Common myeloid progenitor, CD34-positive (primary cell): ENCODE measurements at regions not wholly inside any gene's neighbourhood (a gene's known extent, or its start where the extent isn't known, plus 50 kb on each side); places are given as distances from the start of the nearest gene placed in this dataset.
"Not testable (repeated sequence)": the region's sequence is repeated elsewhere in the genome, so short reads cannot be mapped to it uniquely, and the experiment has no call there.

Source experiments
- CTCF ChIA-PET: fragments of 350-600 bp; sonication (Branson Sonifier 250); formaldehyde crosslinking; loops from one replicate; lab custom pipeline; 2021; ENCODE audit warnings: antibody characterized with exemption; lab: Charles Lee
- POLR2A ChIA-PET: fragments of 350-600 bp; sonication (Branson Sonifier 250); formaldehyde crosslinking; loops from one replicate; lab custom pipeline; 2021; ENCODE audit warnings: antibody characterized with exemption; lab: Charles Lee
- DNase-seq, 3 donors: peaks; one replicate each; pipeline versions ENCODE4 v3.0.0 to v3.0.0-alpha.2; 2013
- H3K27ac ChIP-seq, 2 experiments: 1 replicate in 1 of 2; 2 replicates in 1 of 2; pipeline ENCODE4 v1.7.0; 2013; ENCODE audit warnings: inconsistent platforms in 2 of 2, low read length in 2 of 2, mild to moderate bottlenecking in 2 of 2, low read depth in 1 of 2, moderate library complexity in 1 of 2; ENCODE audit not compliant: severe bottlenecking in 2 of 2, insufficient read depth in 1 of 2, poor library complexity in 1 of 2
- H3K27me3 ChIP-seq, 5 experiments: replicated peaks in 2 of 5; 1 replicate in 3 of 5; 2 replicates in 2 of 5; pipeline versions ENCODE4 v1.6.1 to v1.7.0; 2013; ENCODE audit warnings: low read length in 4 of 5, mild to moderate bottlenecking in 2 of 5, moderate library complexity in 2 of 5, inconsistent platforms in 1 of 5; ENCODE audit not compliant: insufficient read depth in 5 of 5, control insufficient read depth in 4 of 5
- H3K36me3 ChIP-seq, 4 experiments: 1 replicate in 2 of 4; 2 replicates in 2 of 4; pipeline versions ENCODE4 v1.6.1 to v1.7.0; 2013; ENCODE audit warnings: low read length in 3 of 4, control low read depth in 1 of 4, mild to moderate bottlenecking in 1 of 4; ENCODE audit not compliant: control insufficient read depth in 4 of 4, insufficient read depth in 4 of 4
- H3K4me1 ChIP-seq, 4 experiments: 1 replicate in 3 of 4; 2 replicates in 1 of 4; pipeline versions ENCODE4 v1.6.1 to v1.7.1; 2013; ENCODE audit warnings: low read length in 3 of 4, mild to moderate bottlenecking in 3 of 4, control low read depth in 1 of 4, inconsistent platforms in 1 of 4, moderate library complexity in 1 of 4; ENCODE audit not compliant: control insufficient read depth in 4 of 4, insufficient read depth in 4 of 4; ENCODE audit errors: control extremely low read depth in 1 of 4
- H3K4me3 ChIP-seq, 7 experiments: 1 replicate in 4 of 7; 2 replicates in 3 of 7; pipeline versions ENCODE4 v1.5.1 to v1.7.0; 2013; ENCODE audit warnings: mild to moderate bottlenecking in 7 of 7, low read length in 6 of 7, moderate library complexity in 6 of 7, inconsistent platforms in 2 of 7, low read depth in 2 of 7, control low read depth in 1 of 7; ENCODE audit not compliant: insufficient read depth in 4 of 7, control insufficient read depth in 1 of 7; ENCODE audit errors: extremely low read depth in 1 of 7
- H3K9me3 ChIP-seq, 5 experiments: 1 replicate in 4 of 5; 2 replicates in 1 of 5; pipeline versions ENCODE4 v1.6.1 to v1.7.1; 2013; ENCODE audit warnings: low read length in 4 of 5, mild to moderate bottlenecking in 2 of 5, inconsistent platforms in 1 of 5, low read depth in 1 of 5, moderate library complexity in 1 of 5; ENCODE audit not compliant: control insufficient read depth in 4 of 5, insufficient read depth in 2 of 5; ENCODE audit errors: control extremely low read depth in 1 of 5
- WGBS: methylation state at CpG from one replicate; pipeline ENCODE4 v1.1.5; 2013; ENCODE audit not compliant: insufficient coverage; 5-methylcytosine and 5-hydroxymethylcytosine counted together

DNA sequence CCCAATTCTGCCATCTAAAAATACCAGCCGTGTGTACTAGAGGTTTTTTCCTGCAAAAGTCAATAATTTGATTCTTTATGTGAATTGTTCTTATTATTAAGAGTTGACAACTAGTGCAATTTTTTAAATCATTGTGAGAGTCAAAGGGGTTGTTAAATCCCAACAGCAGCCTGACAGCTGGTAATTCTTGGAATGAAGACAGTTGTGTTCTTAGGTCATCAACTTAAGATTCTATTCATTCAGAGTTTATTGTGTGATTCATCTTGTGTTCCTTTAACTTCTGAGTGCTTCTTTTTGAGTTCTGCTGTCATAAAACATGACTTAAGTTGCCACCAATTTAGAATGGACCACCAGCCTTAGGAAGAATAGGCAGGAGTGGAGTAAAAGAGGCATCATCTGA, 329.0 kb downstream of the NAF1 start:
- POLR2A ChIA-PET = no interaction called here

DNA sequence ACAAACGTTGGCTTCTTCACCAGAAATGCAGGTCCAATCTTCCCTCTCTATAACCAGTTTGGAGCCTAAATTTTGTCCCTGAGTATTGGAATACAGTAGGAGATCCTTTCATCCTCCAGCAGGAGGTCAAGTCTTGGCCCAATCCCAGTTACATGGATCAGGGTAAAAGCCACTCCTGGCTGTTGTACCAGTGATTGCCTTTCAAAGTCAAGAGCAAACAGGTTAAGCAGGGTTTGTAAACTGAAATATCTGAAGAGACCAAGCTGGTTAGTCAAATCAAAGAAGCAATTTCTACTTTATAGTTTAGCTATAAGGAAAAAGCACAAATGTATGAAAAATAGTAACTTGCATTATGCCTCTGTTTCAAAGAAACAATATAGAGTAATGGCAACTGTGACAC, 329.4 kb downstream of the NAF1 start:
- Histone ChIP-seq H3K27me3 (no peaks in the 10 kb centered on the region), H3K9me3 (no peaks in the 10 kb centered on the region), H3K4me3 (no peak overlapping the region), H3K4me1 (no peaks in the 10 kb centered on the region), H3K27ac (no peak overlapping the region), H3K36me3 (no peaks in the 10 kb centered on the region)
- DNase-seq = no peak
- CTCF ChIA-PET = no interaction called here
- WGBS = no CpG with 5 or more reads among the region's 1 CpG
- POLR2A ChIA-PET = no interaction called here

More for the DNA sequence above, 329.0 kb downstream of the NAF1 start:
- Histone ChIP-seq H3K4me3 (no peak overlapping the region), H3K9me3 (no peaks in the 10 kb centered on the region), H3K27ac (no peak overlapping the region), H3K27me3 (no peaks in the 10 kb centered on the region), H3K4me1 (no peaks in the 10 kb centered on the region), H3K36me3 (no peaks in the 10 kb centered on the region)
- WGBS = no CpG with 5 or more reads among the region's 1 CpG
- no peak for DNase-seq
- CTCF ChIA-PET = no interaction called here

DNA sequence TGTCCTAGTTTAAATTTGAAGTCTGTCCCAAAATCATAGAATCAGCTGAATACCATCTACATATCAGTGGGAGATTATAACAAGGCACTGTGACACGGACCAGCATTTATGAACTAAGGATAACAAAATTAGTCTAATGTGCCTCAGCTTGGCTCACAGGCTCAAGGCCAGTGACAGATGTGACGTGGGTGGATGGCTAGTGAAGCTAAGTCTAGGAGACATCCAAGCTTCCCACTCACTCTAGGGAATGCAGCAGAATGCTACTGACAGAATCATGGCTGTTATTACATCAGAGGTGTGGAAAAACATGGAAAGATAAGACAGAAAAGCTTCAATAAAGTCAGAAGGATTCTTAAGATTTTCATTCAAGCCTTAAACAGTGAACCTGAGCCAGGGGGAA, 329.9 kb downstream of the NAF1 start:
- Histone ChIP-seq H3K4me3 (no peak overlapping the region), H3K27ac (no peak overlapping the region), H3K27me3 (no peaks in the 10 kb centered on the region), H3K9me3 (no peaks in the 10 kb centered on the region), H3K36me3 (no peaks in the 10 kb centered on the region), H3K4me1 (no peaks in the 10 kb centered on the region)
- ChIA-PET CTCF (no interaction called here), POLR2A (no interaction called here)
- DNase-seq = no peak
- WGBS = 57% methylated on average over 1 of the region's 2 CpGs

DNA sequence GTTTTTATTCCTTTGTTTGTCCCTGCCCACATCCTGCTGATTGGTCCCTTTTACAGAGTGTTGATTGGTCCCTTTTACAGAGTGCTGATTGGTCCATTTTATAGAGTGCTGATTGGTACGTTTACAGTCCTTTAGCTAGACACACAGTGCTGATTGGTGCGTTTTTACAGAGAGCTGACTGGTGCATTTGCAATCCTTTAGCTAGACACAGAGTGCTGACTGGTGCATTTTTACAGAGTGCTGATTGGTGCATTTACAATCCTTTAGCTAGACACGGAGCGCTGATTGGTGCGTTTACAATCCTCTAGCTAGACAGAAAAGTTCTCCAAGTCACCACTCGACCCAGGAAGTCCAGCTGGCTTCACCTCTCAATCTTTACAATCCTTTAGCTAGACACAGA, 330.4 kb downstream of the NAF1 start:
- H3K27me3 ChIP-seq, H3K36me3 ChIP-seq, H3K27ac ChIP-seq, H3K4me1 ChIP-seq, POLR2A ChIA-PET, H3K9me3 ChIP-seq, CTCF ChIA-PET, H3K4me3 ChIP-seq, DNase-seq: not testable (repeated sequence)
- WGBS = 88% methylated on average over 6 of the region's 6 CpGs

DNA sequence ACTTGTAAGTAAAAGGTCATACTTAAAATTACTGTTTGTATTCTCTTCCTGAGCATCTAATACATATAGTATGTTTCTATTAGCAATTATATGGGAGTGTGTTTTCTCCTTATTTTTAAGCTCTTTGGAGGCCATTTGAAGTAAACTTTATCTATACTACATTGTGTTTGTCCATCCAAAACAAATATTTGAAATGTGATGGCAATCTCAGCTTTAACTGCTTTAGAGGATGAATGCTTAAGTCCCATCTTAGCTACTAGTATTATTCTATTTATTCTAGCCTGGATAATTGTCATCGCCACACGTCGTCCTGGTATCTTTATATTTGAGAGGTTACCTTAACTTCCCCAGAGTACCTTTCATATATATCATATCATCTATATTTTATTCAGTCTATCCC, 335.8 kb downstream of the NAF1 start:
- no peak overlapping the region for H3K27ac ChIP-seq

DNA sequence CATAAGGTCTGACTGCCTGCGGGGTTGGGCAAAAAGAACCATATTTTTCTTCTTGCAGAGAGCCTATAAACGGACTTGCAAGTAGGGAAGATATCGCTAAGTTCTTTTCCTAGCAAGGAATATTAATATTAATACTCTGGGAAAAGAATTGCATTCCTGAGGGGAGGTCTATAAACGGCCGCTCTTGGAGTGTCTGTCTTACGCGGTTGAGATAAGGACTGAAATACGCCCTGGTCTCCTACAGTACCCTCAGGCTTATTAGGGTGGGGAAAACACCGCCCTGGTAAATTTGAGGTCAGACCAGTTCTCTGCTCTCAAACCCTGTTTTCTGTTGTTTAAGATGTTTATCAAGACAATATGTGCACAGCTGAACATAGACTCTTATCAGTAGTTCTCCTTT, 349.3 kb downstream of the NAF1 start:
- H3K27me3 ChIP-seq, POLR2A ChIA-PET, CTCF ChIA-PET, H3K4me1 ChIP-seq, H3K36me3 ChIP-seq, H3K27ac ChIP-seq, H3K4me3 ChIP-seq, DNase-seq, H3K9me3 ChIP-seq: not testable (repeated sequence)
- WGBS = no CpG with 5 or more reads among the region's 9 CpGs

More for the DNA sequence above, 335.8 kb downstream of the NAF1 start:
- Histone ChIP-seq H3K36me3 (no peaks in the 10 kb centered on the region), H3K4me1 (no peaks in the 10 kb centered on the region), H3K4me3 (no peak overlapping the region), H3K27me3 (no peaks in the 10 kb centered on the region), H3K9me3 (no peaks in the 10 kb centered on the region)
- WGBS = no CpG with 5 or more reads among the region's 3 CpGs
- CTCF ChIA-PET = interaction anchor here (1.1 kb wide), 1 partner anchor 28 kb away, joined by 3 read pairs; no protein-coding TSS in a partner anchor
- DNase-seq = no peak
- POLR2A ChIA-PET = no interaction called here

DNA sequence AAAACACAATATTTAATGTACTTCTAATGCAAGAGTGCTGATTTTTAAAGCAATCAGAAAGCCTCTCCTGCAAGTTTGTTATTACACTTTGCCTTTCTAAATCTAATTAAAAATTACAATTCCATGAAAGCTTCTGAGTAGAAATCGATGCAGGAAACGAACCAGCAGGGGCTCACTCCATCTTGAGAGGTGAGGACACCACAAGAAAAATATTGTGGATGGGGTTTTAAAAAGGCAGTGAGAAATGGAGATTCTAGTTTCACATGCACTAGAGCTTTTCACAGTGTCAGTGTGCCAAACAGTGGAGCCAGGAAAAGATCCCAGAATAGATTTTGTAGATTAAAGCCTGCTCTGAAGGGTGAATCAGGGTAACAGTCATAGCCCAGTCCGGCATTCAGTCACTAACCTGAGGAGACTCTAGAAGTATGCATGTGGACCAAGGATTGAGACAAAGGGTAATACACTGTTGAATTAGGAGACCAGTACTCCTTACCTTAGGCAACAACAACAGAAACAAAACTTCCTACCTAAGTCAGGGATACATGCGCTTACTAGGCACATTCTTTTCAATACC, 362.3 kb downstream of the NAF1 start:
- no peaks in the 10 kb centered on the region for H3K9me3 ChIP-seq
- H3K36me3 ChIP-seq = no peaks in the 10 kb centered on the region
- no peak overlapping the region for H3K4me3 ChIP-seq
- H3K27me3 ChIP-seq = no peaks in the 10 kb centered on the region
- ChIA-PET CTCF (no interaction called here), POLR2A (no interaction called here)
- DNase-seq = no peak
- 64% methylated on average over 2 of the region's 4 CpGs for WGBS
- H3K4me1 ChIP-seq = no peaks in the 10 kb centered on the region
- no peak overlapping the region for H3K27ac ChIP-seq
